Tongue (tissue), 1 donor: ENCODE measurements at regions not wholly inside any gene's neighbourhood (a gene's known extent, or its start where the extent isn't known, plus 50 kb on each side); places are given as distances from the start of the nearest gene placed in this dataset.
A peak's percentile ranks its signal among the peaks of the same experiment; 100 is the strongest.

Experiments
- DNase-seq: peaks from one replicate; pipeline ENCODE4 v3.0.0-alpha.2; 2015

DNA sequence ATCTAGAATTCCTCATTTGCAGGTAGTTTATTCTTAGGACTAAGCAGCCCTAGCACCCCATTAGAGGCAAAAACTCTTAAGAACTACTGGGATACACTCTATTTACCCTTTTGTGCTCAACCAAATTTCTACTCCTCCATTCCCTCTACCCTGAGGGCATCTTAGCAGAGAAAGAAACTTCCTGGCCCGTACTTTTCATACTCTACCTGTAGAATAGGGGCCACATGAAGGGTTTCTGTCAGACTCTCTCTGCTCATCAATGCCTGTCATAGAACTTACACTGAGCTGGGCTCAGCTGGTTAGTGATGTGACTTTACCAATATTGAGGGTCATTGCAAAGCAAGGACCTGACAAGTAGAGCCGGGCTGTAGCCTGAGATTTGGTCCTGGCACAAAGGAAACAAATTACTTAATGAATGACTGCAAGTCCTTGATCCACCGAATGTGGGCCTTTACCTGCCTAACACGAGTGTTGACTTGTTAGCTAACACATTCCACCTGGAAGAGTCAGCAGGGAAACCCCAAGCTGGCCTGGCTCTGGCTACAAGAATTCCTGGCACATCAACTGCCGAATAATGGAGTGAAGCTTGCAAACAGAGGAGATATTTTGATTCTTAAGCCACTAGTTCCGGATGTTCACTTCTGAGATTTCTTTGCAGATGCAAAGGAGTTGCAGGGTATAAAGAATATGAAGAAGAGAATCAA, 280.5 kb upstream of the JAG1 start:
- no peak for DNase-seq

DNA sequence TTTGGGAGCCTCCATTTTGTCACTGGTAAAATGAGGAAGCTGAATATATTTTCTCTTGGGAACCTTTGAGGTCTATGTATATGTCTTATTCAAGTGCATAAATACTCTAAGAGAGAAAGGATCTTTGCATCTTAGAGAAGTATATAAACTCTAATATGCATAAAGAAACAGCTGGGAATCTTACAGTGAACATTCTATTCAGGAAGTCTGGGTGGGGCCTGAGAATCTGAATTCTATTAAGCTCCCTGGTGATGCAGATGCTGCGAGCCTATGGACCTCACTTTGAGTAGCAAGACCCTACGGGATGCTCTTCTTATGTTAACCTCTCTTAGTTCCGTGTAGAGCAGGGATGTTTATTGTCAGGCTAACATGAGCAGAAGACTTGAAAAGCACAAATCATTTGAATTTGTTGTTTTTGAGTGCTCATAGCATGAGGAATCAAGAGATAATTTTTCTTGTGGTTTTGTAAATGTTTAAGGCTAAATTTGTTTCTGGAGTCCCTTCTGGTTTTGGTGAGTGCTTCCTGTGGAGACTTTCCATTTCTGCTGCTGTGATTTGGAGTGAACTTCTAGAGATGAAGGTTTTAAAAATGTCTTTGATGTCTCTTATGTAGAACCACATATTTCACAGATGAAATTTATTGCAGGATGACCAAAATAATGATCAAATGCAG, 281.2 kb upstream of the JAG1 start:
- no peak for DNase-seq

DNA sequence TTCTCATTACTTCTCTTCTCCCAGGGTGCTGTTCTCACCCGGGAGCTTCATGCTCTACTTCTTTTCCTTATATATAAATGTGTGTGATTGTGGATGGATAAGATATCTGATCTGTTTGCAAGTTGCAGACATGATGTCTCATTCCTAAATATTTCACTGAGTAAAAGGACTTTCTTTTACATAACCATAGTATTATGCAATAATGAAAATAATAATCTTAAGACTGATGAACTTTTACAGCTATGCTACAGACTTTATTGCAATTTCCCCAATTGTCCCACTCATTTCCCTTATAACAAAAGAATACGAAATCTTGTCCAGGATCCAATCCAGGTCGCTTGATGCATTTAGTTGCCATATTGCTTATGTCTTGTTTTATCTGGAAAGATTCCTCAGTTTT, 284.5 kb upstream of the JAG1 start:
- DNase-seq, result no peak

DNA sequence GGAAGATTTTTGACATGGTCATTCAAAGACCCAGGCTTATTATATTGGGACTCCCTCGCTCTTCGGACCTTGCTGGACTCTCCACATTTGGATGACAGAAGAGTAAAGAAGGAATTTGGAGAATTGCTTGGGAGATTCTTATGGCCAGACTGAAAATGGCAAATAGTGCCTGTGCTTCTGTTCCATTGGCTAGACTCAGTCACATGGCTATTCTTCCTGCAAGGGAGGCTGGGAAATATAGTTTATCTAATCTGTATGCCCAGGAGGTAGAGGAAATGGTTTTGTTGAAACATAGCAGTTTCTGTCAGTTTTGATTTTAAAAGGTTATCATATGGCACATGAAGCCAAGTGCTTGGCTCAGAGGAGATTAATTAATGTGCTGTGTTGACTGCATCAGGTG, 286.6 kb upstream of the JAG1 start:
- no peak for DNase-seq

DNA sequence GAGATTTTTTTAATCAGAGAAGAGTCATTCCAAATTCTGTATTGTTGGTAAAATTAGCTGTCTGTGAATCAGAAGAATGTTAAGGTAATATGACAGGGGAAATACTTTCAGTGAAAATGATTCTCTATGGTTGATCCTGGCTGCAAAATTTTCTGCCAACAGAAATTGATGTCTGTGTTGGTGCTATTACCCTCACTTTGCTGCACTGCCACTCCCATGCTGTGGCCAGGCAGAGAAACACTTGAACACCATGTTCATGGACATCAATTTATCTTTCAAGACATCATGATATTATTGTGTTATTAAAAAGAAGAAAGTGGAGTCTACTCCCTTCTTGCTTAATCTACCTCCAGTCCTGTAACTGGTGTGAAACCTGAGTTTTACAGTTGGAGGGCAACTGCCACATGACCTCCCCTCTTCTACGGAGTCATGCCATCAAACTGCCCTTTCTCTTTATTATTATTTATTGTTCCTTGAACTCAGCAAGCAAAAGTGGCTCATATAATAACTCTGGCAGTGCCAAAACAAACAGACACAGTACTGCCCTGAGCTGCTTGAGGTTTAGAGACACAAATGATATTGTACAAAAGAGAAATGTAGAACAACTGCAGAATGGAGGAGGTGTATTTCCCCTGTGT, 288.0 kb upstream of the JAG1 start:
- no peak for DNase-seq

DNA sequence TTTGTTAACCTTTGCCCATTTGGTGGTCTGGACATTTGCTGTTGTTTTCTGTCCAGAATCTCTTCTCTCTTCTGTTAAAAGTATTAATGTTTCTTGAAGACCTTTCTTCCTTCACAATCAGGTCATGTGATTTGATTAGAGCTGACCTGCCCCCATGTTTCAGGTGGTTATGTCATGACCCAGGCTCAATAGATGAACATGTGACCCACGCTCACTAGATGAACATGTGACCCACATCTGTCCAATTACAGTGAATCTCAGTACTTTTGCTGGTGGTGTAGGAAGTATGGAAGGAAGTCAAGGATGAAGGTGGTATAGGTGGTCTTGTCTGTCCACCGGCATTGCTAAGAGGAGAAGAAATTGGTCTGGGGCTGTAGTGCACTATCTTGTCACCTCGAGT, 289.1 kb upstream of the JAG1 start:
- DNase-seq, result no peak

DNA sequence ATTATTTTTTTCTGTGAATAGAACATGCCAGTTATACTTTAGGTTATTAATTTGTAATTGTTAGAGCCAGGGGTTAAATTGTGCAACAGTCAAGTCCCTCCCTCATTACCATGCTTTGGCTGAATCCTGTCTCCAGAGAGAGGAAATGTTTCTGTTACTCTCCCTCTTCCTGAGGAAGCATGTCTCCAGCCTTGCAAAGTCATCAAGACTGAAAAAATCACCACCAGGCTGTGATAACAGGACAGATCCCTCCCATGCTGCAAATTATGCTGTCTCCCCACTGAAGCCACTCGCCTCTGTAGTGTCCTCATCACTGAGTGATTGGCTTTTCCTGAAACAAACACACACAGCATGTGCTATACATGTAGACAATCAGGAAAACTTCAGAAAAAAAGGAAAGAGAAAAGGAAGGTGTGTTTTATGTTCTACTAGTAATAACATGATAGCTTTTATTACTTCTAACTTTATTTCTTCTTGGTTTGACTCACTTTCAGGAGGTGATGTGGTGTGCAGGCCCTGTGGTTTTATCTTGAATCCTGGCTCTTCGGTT, 290.0 kb upstream of the JAG1 start:
- DNase-seq, result no peak

DNA sequence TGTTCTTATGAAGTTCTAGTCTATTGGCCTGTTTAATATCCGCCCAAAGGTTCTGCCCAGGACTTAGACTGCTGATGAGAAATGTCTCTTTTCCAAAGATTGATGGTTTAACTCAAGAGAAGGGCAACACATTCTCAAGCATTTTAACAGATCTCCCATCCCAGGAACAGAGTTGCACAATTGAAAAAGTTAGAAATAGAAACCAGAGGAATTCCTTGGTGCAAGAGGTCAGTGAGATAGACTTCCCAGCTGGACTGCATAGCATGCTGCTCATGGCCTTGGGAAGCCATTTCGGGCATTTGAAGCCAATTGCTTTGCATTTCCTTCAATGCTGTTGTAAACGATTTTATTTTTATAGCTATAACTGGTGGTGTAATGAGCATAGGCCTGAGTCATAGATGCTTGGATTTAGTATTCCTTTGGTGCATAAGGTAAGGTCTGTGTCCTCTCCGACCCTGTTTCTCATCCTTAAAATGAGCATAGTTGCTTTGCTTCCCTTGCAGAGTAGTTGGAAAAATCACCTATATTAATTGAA, 292.2 kb upstream of the JAG1 start:
- no peak for DNase-seq

DNA sequence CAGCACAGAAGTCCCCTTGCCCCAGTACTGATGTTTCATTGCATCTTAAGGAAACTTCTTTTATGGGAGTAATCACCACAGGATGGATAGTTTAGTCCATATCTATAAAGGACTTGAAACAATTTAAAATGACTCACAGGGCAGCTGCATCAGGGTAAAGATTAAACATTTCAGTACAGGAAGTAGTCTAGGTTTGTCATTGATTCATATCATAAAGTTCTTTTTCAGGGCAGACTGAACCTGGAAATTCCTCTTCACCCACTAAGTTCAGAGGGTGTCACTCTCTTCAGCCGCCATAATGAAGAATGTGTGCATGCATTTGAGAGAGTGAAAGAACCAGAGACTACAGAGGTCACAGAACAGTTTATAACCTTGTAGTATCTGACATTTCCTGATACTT, 296.3 kb upstream of the JAG1 start:
- DNase-seq, result no peak

DNA sequence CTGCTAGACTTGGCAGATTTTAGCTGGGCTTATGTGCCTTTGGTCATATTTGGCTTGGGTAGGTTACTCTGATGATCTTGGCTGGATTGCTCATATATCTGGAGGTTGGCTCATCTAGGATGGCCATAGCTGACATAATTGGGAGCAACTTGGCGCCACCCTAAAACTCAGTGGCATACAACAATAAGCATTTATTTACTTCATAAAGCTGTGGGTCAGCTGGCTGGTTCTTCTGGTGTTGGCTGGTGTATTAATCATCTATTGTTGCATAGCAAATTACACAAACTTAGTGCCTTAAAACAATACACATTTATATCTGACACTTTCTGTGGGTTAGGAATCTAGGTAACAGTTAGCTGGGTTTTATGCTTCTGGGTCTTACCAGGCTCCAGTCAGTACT, 297.3 kb upstream of the JAG1 start:
- no peak for DNase-seq

DNA sequence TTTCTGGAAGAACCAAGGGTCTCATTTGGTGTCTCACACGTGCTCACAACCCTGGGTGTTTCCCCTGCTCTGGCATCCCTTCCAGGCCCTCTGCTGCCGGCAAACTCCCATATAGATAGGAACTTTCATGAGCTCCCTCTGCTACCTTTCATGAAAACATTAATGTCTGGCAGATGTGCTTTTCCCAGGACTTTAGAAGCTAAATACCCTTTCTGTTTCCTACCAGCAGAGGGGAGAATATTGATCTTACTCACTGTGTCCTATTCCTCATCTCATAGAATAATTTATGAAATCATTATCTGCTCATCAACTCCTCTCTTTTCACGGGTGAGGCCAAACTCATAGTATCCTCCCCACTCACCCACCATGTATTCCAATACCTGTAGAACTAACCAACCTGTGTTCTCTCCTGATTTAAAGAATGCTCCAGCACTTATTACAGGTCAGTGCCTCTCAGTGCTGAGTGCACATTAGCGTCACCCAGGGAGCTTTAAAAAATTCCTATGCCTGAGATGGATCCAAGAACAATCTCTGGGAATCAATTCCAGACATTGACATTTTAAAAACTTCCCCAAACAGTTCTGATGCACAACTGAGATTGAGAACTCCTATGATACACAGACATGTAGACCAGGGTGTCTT, 298.5 kb upstream of the JAG1 start:
- DNase-seq, result no peak

DNA sequence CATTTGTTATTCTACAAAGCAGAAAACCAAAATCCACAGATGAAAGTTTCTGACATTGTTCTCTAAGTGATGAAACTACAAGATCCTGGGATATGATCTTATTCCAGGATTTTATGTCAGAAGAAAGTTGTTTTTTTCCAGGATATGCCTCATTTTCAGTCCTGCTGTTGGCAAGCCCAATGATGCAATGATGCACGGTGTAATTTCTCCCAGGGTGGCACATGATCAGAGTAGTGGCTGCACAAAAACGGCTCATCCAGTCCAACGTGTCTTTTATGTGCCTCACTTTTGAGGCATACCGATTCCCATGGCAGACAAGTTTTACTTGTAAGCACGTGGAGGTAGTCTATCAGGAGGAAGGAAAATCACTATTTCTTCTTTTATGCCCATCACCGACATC, 302.3 kb upstream of the JAG1 start:
- no peak for DNase-seq

DNA sequence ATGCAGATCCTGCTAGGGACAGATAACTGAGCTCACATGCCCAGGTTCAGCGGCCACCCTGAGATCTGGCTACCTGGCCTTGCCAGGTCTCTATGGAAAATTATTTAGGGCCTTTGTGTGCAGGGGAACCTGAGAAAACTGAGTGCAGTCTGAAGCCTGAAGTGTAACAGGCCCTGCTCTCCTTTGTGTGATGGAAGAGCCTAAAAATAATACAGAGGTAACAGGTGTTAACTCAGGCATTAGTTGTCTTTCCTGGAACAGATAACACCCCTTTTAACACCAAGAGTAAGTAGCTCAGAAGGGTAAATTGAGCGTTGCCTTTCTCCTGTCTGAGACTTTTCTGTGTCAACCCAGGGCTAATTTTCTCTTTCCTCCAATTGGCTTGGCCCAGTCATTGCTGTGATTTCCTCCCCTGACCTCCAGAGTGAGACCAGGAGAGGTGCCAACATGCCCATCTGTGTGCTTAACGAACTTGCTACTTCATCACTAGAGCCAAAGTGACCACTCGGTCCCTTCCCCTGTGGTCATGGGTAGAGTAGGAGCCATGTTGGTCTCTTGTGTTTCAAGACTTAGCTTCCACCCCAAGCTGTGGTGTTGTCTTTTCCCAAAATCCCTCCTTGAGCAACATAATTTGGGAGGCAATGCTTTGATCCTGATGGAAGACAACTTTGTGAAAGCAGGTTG, 304.4 kb upstream of the JAG1 start:
- no peak for DNase-seq

DNA sequence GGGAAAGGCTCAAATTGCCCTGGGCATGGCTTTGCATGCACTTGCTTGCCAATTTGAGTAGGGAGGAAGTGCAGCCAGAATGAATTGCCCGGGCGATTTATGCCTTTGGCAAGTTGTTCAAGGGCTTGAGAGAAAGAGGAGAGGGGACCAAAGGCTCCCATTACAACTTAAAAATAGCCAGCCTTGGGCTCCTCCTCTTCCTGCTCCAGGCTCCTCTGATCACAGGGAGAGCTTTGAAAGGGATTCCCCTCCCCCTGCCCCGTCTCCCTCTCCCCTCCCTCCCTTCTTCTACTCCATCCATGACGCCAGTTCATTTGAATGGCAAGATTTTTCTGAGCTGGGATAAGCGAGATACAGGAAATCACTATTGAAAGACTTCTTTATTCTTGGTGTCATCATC, 304.9 kb upstream of the JAG1 start:
- peak; percentile 31 for DNase-seq

DNA sequence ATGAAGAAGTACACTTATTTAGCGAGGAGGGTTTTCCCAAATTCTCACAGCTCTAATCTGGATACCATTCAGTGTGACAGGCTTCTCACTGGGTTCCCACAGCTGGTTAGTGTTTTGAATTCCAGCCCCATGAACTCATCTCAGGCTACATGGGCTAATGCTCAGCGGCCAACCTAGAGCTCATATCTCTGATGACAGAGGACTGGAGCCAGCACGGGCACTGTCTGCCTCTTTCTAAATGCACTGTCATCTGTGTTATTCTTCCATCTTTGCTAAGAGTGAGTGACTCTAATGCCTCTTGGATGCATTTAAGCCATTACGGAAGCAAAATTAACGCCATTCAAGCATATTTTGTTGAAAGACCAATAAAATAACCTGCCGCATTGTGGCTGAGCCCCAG, 308.9 kb upstream of the JAG1 start:
- DNase-seq, result peak; percentile 91

DNA sequence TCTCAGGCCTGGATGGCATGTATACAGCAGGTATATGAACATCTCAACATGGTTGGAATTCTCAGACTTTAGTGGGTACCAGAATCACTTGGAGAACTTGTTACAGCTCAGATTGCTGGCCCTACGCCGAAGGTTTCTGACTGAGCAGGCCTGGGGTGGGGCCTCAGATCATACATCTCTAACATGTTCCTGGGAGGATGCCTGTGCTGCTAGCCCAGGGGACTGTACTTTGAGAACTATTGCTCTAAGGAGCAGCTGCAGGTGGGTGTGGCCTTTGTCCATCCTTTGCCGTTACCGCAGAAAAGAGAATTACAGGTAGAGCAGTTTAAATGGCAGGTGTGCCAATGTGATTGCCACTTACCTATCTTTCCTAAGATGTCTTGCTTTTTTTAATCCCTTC, 310.5 kb upstream of the JAG1 start:
- no peak for DNase-seq

DNA sequence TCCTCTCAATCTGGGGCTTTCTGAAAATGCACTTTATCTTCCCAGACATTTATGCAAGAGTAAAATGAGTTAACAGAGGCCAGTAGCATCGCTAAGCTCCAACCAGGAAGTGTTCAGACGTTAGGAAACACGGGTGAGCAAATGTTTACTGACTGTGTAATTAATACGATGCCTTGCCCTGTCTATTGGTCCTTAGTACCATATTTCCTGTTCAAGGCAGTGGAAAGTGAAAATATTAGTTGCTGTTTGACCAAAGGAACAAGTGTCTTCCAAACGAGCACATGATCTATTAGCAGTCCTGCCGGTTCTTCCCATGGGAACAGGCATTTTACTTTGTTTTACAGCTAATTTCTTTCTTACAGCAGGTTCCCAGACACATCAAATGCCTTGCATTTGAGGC, 311.1 kb upstream of the JAG1 start:
- no peak for DNase-seq

DNA sequence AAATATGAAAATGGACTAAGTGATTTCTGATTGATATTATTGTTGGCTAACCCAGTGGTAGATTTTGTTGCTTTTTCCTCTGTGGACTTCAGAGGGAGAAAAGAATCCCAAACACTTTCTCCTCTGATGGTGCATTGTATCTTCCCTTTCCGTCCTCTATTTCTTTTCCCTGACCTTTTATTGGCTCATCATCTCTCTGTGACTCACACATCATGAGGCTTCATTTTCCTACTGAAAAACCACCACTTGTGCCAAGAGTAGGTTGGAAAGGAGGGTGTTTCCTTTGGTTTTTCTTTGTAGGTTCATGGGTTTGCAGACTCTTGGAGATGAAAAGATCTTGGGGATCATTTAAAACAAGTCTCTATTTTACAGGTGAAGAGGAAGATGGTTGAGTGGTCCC, 311.7 kb upstream of the JAG1 start:
- no peak for DNase-seq

DNA sequence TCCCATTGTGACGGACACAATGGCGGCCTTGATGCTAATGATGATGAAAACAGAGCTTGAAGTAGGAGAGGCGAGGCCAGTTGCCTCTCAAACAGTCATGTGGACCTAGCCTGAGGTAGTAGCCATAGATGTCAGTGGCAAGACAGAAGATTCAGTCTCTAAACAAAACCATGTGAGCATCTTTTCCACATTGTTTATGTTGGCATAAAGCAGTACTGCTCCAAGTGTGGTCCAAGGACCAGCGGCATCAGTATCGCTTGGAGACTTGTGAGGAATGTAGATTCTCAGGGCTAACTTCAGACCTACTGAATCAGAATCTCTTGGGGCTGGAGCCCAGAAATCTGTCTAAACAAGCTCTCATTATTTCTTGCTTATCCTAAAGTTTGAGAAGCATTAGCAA, 312.8 kb upstream of the JAG1 start:
- no peak for DNase-seq

DNA sequence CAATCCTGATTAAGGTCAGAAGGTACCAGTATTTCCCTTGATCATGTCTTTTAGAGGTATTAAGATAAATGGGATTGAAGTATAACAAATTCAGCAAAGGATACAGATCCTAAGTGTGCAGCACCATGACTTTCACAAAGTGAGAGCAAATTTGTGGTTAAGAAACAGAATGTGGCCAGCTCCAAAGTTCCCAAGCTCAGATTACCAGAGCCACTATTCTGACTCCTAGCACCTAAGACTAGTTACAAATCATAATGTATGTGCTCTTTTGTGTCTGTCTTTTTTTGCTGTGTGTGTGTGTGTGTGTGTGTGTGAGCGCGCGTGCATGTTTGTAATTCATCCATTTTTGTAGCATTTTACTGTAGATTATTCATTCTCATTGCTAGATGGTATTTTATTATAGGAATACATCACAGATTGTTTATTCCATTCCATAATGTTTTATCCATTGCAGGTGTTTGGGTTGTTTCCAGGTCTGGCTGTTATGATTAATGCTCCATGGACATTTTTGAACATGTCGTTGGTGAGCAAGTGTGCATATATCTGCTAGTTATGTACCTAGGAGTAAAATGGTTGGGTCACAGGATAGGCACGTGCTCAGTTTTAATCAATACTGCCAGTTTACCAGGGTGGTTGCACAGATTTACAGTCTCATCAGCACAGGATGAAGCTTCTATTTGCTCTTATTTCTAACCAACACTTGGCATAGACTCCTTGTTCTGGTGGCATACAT, 314.0 kb upstream of the JAG1 start:
- DNase-seq, result no peak

DNA sequence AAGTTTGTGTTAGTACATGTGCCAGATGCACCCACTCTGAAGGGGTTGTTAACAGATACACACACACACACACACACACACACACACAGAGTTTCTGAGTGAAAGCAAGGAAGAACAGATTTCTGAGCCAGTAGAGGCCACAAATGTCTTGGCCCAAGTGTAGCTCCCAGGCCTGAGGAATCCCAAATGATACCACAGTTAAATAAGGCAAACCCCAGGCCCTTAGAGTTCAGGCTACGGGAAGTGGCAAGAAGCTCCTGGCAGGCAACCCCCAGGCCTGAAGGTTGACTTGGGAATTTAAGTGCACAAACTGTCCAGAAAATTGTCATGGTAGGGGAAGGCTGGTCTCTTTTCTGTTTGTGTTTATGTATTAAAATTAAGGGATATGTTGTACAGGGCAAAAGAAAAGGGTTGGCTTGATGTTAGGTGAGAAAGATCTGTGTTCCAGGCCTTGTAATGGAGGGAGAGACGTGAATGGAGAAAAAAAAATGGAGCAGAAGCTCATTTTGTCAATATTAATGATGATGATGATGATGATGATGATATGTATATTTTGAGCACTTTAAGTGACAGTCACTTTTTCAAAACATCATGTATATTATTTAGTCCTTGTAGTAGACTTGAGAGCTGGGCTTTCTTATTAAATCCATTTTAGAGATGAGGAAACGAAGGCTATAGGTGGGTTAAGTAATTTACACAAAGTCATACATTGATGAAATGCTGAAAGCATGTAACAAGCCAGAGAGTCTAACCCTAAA, 317.0 kb upstream of the JAG1 start:
- DNase-seq, result no peak
